ENCODE measurements at regions not wholly inside any gene's neighbourhood (a gene's known extent, or its start where the extent isn't known, plus 50 kb on each side); places are given as distances from the start of the nearest gene placed in this dataset.

DNA sequence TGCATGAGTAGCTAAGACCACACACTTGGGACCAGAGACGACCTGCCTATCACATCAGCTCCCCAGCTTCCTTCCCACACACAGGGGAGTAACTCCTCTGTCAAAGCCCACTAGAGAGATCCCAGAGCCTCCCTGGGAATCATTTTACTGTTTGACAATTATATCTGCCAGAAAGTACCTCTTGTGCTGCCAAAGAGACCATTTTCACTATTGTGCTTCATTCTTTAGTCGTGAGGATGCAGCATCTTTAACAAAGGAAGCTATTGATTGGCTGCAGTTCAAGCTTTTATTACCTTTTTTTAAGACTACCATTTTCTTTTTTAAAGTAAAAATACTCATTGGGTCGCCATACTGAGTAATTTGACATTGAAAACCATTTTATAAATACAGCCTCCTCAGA, 194.5 kb upstream of the RGS6 start:
- Histone ChIP-seq H3K4me1 (ENCODE audit: insufficient read depth) (no peaks in the 10 kb centered on the region), H3K79me2 (replicated peaks; ENCODE audit: insufficient read depth) (no peaks in the 10 kb centered on the region), H4K20me1 (replicated peaks; ENCODE audit: insufficient read depth) (no peaks in the 10 kb centered on the region; the same call in 1 of the 2 replicates), H3K27me3 (ENCODE audit: insufficient read depth) (no peaks in the 10 kb centered on the region), H3K4me3 (no peak overlapping the region), H3F3A (replicated peaks; ENCODE audit: low read depth) (no peaks in the 10 kb centered on the region), H3K4me2 (no peak overlapping the region), H3K9me2 (ENCODE audit: insufficient read depth) (no peaks in the 10 kb centered on the region), H2AFZ (no peak overlapping the region), H3K27ac (ENCODE audit: low read depth) (no peak overlapping the region), H3K36me3 (ENCODE audit: insufficient read depth) (peaks cover 10% of the 10 kb centered on the region; the same call in 1 of the 2 replicates)
- Mint-ChIP-seq H3K4me3 (no peak overlapping the region), H3K36me3 (ENCODE audit: low read depth) (peaks cover 43% of the 10 kb centered on the region), H3K27me3 (ENCODE audit: insufficient read depth, low read depth, poor library complexity) (peaks cover 8% of the 10 kb centered on the region), H3K4me1 (peaks cover 14% of the 10 kb centered on the region), H3K9me3 (no peaks in the 10 kb centered on the region), H3K27ac (no peak overlapping the region)
- TF ChIP-seq EZH2 (IDR thresholded peaks at IDR 0.05; ENCODE audit: low read depth, unreplicated experiment) (no peak), POLR2AphosphoS5 (IDR thresholded peaks at IDR 0.05; ENCODE audit: low read depth) (no peak), JUNB (IDR thresholded peaks at IDR 0.05; ENCODE audit: unreplicated experiment) (no peak), CREB1 (CRISPR knock-in tag; IDR thresholded peaks at IDR 0.05; ENCODE audit: low read depth) (no peak), ZNF331 (CRISPR knock-in tag; IDR thresholded peaks at IDR 0.05; ENCODE audit: low read depth) (no peak), STAT1 (IDR thresholded peaks at IDR 0.05; ENCODE audit: unreplicated experiment) (no peak), NANOG (IDR thresholded peaks at IDR 0.05; ENCODE audit: borderline replicate concordance) (no peak), ZNF114 (CRISPR knock-in tag; IDR thresholded peaks at IDR 0.05) (no peak), EZH2phosphoT487 (IDR thresholded peaks at IDR 0.05; ENCODE audit: unreplicated experiment) (no peak)
- TF ChIP-seq, protein P1, sequence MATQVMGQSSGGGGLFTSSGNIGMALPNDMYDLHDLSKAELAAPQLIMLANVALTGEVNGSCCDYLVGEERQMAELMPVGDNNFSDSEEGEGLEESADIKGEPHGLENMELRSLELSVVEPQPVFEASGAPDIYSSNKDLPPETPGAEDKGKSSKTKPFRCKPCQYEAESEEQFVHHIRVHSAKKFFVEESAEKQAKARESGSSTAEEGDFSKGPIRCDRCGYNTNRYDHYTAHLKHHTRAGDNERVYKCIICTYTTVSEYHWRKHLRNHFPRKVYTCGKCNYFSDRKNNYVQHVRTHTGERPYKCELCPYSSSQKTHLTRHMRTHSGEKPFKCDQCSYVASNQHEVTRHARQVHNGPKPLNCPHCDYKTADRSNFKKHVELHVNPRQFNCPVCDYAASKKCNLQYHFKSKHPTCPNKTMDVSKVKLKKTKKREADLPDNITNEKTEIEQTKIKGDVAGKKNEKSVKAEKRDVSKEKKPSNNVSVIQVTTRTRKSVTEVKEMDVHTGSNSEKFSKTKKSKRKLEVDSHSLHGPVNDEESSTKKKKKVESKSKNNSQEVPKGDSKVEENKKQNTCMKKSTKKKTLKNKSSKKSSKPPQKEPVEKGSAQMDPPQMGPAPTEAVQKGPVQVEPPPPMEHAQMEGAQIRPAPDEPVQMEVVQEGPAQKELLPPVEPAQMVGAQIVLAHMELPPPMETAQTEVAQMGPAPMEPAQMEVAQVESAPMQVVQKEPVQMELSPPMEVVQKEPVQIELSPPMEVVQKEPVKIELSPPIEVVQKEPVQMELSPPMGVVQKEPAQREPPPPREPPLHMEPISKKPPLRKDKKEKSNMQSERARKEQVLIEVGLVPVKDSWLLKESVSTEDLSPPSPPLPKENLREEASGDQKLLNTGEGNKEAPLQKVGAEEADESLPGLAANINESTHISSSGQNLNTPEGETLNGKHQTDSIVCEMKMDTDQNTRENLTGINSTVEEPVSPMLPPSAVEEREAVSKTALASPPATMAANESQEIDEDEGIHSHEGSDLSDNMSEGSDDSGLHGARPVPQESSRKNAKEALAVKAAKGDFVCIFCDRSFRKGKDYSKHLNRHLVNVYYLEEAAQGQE (IDR thresholded peaks at IDR 0.05; ENCODE audit: unreplicated experiment) = no peak
- TF ChIP-seq, protein P2, sequence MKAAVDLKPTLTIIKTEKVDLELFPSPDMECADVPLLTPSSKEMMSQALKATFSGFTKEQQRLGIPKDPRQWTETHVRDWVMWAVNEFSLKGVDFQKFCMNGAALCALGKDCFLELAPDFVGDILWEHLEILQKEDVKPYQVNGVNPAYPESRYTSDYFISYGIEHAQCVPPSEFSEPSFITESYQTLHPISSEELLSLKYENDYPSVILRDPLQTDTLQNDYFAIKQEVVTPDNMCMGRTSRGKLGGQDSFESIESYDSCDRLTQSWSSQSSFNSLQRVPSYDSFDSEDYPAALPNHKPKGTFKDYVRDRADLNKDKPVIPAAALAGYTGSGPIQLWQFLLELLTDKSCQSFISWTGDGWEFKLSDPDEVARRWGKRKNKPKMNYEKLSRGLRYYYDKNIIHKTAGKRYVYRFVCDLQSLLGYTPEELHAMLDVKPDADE (IDR thresholded peaks at IDR 0.05) = no peak
- TF ChIP-seq, protein P3, sequence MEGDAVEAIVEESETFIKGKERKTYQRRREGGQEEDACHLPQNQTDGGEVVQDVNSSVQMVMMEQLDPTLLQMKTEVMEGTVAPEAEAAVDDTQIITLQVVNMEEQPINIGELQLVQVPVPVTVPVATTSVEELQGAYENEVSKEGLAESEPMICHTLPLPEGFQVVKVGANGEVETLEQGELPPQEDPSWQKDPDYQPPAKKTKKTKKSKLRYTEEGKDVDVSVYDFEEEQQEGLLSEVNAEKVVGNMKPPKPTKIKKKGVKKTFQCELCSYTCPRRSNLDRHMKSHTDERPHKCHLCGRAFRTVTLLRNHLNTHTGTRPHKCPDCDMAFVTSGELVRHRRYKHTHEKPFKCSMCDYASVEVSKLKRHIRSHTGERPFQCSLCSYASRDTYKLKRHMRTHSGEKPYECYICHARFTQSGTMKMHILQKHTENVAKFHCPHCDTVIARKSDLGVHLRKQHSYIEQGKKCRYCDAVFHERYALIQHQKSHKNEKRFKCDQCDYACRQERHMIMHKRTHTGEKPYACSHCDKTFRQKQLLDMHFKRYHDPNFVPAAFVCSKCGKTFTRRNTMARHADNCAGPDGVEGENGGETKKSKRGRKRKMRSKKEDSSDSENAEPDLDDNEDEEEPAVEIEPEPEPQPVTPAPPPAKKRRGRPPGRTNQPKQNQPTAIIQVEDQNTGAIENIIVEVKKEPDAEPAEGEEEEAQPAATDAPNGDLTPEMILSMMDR (conservative IDR thresholded peaks at IDR 0.05; ENCODE audit: low read depth in 2 of 2) = no peak
- TF ChIP-seq, protein P4, sequence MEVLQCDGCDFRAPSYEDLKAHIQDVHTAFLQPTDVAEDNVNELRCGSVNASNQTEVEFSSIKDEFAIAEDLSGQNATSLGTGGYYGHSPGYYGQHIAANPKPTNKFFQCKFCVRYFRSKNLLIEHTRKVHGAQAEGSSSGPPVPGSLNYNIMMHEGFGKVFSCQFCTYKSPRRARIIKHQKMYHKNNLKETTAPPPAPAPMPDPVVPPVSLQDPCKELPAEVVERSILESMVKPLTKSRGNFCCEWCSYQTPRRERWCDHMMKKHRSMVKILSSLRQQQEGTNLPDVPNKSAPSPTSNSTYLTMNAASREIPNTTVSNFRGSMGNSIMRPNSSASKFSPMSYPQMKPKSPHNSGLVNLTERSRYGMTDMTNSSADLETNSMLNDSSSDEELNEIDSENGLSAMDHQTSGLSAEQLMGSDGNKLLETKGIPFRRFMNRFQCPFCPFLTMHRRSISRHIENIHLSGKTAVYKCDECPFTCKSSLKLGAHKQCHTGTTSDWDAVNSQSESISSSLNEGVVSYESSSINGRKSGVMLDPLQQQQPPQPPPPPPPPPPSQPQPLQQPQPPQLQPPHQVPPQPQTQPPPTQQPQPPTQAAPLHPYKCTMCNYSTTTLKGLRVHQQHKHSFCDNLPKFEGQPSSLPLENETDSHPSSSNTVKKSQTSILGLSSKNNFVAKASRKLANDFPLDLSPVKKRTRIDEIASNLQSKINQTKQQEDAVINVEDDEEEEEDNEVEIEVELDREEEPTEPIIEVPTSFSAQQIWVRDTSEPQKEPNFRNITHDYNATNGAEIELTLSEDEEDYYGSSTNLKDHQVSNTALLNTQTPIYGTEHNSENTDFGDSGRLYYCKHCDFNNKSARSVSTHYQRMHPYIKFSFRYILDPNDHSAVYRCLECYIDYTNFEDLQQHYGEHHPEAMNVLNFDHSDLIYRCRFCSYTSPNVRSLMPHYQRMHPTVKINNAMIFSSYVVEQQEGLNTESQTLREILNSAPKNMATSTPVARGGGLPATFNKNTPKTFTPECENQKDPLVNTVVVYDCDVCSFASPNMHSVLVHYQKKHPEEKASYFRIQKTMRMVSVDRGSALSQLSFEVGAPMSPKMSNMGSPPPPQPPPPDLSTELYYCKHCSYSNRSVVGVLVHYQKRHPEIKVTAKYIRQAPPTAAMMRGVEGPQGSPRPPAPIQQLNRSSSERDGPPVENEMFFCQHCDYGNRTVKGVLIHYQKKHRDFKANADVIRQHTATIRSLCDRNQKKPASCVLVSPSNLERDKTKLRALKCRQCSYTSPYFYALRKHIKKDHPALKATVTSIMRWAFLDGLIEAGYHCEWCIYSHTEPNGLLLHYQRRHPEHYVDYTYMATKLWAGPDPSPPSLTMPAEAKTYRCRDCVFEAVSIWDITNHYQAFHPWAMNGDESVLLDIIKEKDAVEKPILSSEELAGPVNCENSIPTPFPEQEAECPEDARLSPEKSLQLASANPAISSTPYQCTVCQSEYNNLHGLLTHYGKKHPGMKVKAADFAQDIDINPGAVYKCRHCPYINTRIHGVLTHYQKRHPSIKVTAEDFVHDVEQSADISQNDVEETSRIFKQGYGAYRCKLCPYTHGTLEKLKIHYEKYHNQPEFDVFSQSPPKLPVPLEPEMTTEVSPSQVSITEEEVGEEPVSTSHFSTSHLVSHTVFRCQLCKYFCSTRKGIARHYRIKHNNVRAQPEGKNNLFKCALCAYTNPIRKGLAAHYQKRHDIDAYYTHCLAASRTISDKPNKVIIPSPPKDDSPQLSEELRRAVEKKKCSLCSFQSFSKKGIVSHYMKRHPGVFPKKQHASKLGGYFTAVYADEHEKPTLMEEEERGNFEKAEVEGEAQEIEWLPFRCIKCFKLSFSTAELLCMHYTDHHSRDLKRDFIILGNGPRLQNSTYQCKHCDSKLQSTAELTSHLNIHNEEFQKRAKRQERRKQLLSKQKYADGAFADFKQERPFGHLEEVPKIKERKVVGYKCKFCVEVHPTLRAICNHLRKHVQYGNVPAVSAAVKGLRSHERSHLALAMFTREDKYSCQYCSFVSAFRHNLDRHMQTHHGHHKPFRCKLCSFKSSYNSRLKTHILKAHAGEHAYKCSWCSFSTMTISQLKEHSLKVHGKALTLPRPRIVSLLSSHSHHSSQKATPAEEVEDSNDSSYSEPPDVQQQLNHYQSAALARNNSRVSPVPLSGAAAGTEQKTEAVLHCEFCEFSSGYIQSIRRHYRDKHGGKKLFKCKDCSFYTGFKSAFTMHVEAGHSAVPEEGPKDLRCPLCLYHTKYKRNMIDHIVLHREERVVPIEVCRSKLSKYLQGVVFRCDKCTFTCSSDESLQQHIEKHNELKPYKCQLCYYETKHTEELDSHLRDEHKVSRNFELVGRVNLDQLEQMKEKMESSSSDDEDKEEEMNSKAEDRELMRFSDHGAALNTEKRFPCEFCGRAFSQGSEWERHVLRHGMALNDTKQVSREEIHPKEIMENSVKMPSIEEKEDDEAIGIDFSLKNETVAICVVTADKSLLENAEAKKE (CRISPR knock-in tag; IDR thresholded peaks at IDR 0.05) = no peak
- no peak for DNase-seq (ENCODE audit: low spot score)
- ATAC-seq = no peak

Measured in GM23338 (cell line).